D721Med (cell line): ENCODE measurements at regions not wholly inside any gene's neighbourhood (a gene's known extent, or its start where the extent isn't known, plus 50 kb on each side); places are given as distances from the start of the nearest gene placed in this dataset.

Experiments used
- DNase-seq: peaks from one replicate; pipeline ENCODE4 v3.0.0; 2011; ENCODE audit warnings: low spot score; ENCODE audit not compliant: insufficient read length
- FAIRE-seq: peaks from 2 replicates; lab custom pipeline; 2011; peaks lifted over from hg19 to GRCh38; lab: Jason Lieb, UNC
- TF ChIP-seq, protein P1 (sequence below): IDR thresholded peaks from 2 replicates; pipeline ENCODE4 v1.5.1; 2012; ENCODE audit warnings: mild to moderate bottlenecking, control low read depth; ENCODE audit not compliant: insufficient read depth; ENCODE audit errors: missing control alignments

DNA sequence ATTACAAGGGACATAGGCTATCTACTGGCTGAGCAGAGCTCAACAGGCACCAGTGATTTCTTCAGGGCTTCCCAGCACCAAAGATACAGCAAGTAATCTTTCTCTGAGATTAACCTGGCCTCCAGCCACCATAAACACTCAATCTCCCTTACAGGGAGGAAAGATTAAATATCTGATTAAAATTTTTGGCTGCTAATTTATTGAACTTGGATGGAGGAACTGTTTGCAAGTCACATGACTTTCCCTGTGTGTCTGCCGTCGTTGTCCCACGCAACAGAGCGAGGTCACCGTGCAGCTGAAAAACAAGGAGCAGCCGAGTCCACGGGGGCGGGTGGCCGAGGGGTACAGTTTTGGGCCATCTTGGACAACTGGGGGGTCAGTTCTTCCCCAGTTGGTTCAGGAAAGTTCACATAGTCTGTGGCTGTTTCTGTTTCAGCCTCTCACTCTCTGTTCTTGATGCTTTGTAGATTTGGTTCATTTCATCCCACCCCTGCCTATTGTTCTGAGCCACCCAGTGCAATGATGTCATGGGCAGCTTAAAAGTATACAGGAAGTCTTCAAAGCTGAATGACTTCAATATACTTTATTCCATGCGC lies 186.8 kb upstream of the CTAGE1 start:
- DNase-seq (no peak), FAIRE-seq (no peak)
- TF ChIP-seq, protein P1, sequence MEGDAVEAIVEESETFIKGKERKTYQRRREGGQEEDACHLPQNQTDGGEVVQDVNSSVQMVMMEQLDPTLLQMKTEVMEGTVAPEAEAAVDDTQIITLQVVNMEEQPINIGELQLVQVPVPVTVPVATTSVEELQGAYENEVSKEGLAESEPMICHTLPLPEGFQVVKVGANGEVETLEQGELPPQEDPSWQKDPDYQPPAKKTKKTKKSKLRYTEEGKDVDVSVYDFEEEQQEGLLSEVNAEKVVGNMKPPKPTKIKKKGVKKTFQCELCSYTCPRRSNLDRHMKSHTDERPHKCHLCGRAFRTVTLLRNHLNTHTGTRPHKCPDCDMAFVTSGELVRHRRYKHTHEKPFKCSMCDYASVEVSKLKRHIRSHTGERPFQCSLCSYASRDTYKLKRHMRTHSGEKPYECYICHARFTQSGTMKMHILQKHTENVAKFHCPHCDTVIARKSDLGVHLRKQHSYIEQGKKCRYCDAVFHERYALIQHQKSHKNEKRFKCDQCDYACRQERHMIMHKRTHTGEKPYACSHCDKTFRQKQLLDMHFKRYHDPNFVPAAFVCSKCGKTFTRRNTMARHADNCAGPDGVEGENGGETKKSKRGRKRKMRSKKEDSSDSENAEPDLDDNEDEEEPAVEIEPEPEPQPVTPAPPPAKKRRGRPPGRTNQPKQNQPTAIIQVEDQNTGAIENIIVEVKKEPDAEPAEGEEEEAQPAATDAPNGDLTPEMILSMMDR: no peak

DNA sequence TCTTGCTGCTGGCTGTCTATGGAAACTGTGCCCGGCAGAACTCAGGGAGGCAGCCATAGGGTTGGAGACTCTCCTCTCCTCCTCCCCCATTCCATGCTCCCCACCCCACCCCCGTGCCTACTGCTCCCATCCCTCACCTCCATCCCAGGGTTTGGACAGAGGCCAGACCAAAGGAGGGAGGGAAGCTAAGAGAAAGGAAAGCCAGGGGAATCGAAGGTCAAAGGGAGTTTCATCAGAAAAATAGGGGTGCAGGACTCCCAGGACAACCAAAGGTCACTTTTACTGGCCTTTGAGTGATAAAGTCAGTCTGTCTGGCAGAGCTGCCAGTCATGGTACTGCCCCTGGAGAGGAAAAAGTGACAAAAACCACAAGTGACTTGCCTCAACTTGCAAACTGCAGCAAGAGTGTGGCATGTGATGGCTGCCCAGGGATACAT lies 187.3 kb upstream of the CTAGE1 start:
- DNase-seq (no peak), FAIRE-seq (no peak)
- TF ChIP-seq, protein P1: no peak

DNA sequence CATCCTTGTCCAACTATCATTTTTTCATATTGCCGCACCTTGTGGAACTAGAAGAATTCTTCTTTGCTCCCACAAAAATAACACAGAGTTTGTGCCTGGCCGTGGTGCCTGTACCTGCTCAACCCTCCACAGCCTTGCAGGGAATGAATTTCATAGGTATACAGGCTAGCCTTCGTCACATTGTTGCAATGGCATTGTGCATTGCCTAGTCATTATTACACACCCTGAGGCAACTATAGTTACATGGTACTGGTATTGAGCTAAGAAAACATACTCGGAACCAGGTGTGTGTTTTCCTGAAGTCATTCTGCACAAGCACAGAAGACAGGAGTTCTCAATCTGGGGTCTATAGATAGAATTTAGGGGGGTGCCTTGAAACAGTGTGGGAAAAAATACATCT lies 188.0 kb upstream of the CTAGE1 start:
- no peak for FAIRE-seq
- DNase-seq: no peak
- TF ChIP-seq, protein P1: no peak

DNA sequence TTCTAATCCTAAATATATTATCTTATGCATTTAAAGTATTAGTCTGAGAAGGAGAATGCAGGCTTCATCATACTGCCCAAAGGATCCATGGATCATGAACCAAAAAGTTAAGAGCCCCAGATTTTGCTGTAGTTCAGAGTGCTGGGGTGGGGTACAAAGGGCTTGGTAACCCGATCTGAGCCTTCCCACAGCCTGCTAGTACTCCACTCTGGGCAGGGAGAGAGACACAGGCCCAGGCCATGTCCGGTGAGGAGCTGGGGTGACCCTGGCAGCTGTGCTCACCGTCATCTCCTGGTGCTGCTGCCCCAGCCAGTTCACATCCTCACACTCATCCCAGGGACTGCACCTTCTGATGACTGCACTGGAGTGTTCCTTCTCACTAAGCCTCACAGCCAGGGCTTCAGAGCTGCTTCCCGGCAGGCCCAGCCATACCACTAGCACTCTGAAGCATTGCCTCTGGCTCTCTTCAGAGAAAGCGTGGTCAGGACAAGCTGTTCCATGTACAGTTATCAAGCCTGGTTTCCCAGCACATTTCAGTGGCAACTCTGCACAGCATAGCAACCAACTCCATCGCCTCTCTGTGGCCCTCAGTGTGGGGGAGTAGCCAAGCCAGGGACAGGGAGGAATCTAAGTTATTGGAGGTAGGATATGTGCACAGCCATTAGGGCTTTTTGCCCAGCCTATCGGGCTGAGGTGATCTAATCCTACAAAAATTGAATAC lies 189.0 kb upstream of the CTAGE1 start:
- TF ChIP-seq, protein P1: no peak
- DNase-seq (no peak), FAIRE-seq (no peak)

DNA sequence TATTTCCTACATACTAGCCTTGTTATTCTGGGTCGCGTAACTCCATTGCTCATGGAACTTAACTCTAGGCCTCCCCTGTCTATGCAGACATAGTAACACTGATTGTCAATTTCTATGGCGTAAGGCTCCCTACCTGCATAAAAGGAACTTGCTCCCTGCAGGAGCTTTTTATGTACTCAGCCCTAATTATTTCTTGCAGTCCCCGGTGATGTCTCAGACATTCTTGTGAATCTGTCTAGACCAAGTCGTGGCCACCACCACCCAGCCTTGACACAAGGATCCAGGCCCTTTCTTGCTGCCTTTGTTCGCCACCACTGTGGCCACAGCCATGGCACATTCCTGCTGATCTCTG lies 189.5 kb upstream of the CTAGE1 start:
- FAIRE-seq (no peak), DNase-seq (no peak)
- TF ChIP-seq, protein P1: no peak

DNA sequence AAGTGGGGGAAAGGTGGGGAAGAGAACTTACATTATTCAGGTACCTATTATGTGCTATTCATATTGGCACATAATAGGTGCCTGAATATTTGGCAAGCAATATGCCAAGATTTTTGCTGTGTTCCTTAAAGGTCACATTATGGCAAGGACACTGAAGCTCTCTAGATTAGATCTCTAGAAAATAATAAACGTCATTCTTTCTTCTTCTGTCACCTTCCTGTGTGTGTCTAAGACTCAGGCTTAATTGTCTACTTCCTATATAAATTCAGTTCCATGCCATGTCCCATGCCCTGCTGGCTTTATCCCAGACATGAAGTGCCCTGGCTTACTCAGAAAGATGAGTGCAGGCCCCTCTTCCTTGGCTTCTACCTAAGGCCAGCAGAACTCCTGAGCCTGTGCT lies 191.1 kb upstream of the CTAGE1 start:
- TF ChIP-seq, protein P1: no peak
- FAIRE-seq (no peak), DNase-seq (no peak)

DNA sequence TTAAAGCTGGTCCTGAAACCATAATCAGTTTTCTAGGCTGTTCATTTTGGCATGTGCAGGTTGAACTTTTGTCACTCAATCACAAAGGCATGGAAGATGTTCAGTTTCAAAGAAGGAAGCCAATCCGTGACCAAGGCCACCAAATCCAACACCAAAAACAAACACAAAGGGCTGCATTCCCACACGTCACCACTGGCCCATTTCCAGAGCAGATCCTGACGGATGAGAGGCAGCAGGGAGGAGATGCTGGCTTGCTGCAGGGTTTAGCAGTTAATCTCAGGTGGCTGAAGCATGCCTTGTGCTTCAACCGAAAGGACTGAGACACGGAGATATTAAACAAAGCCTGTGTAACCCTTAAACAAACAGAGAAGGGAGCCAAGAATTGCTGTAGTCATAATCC lies 191.9 kb upstream of the CTAGE1 start:
- TF ChIP-seq, protein P1: no peak
- DNase-seq (no peak), FAIRE-seq (no peak)
